HG03066 (cell line): ENCODE measurements at regions not wholly inside any gene's neighbourhood (a gene's known extent, or its start where the extent isn't known, plus 50 kb on each side); places are given as distances from the start of the nearest gene placed in this dataset.

Experiments used
- ATAC-seq: cut with Tn5 transposase; IDR thresholded peaks from one replicate; pipeline ENCODE4 v1.9.1; 2021; ENCODE audit warnings: low read depth; ENCODE audit not compliant: unreplicated experiment

- ATAC-seq = no peak
These were observed 535.3 kb upstream of the TMEM132C start for GRCh38 chr12:127731657-127732056.

- no peak for ATAC-seq
These were observed 524.7 kb upstream of the TMEM132C start for GRCh38 chr12:127742231-127742630.

- no peak for ATAC-seq
These were observed 521.3 kb upstream of the TMEM132C start for GRCh38 chr12:127745469-127746212.

- no peak for ATAC-seq
These were observed 517.6 kb upstream of the TMEM132C start for GRCh38 chr12:127749416-127749815.

GRCh38 chr12:127750076-127750840 is 516.7 kb upstream of the TMEM132C start:
- ATAC-seq = no peak

GRCh38 chr12:127752802-127753201 is 514.2 kb upstream of the TMEM132C start:
- ATAC-seq = no peak

GRCh38 chr12:127760357-127760756 is 506.6 kb upstream of the TMEM132C start:
- no peak for ATAC-seq

- no peak for ATAC-seq
These were observed 506.0 kb upstream of the TMEM132C start for GRCh38 chr12:127760996-127761395.

- no peak for ATAC-seq
These were observed 505.1 kb upstream of the TMEM132C start for GRCh38 chr12:127761880-127762279.

- ATAC-seq = no peak
These were observed 499.3 kb upstream of the TMEM132C start for GRCh38 chr12:127767656-127768055.

GRCh38 chr12:127770118-127770517 is 496.9 kb upstream of the TMEM132C start:
- no peak for ATAC-seq

- ATAC-seq = no peak
These were observed 495.4 kb upstream of the TMEM132C start for GRCh38 chr12:127771546-127771945.

- ATAC-seq = no peak
These were observed 493.4 kb upstream of the TMEM132C start for GRCh38 chr12:127773520-127773919.

- ATAC-seq = no peak
These were observed 492.1 kb upstream of the TMEM132C start for GRCh38 chr12:127774828-127775227.

GRCh38 chr12:127779301-127780045 is 487.5 kb upstream of the TMEM132C start:
- ATAC-seq = no peak

- ATAC-seq = no peak
These were observed 486.1 kb upstream of the TMEM132C start for GRCh38 chr12:127780881-127781280.

- no peak for ATAC-seq
These were observed 485.6 kb upstream of the TMEM132C start for GRCh38 chr12:127781336-127781735.

- no peak for ATAC-seq
These were observed 481.4 kb upstream of the TMEM132C start for GRCh38 chr12:127785540-127785939.

GRCh38 chr12:127785986-127786590 is 480.9 kb upstream of the TMEM132C start:
- no peak for ATAC-seq

GRCh38 chr12:127787544-127787943 is 479.4 kb upstream of the TMEM132C start:
- no peak for ATAC-seq

GRCh38 chr12:127790376-127790775 is 476.6 kb upstream of the TMEM132C start:
- ATAC-seq = no peak
